ENCODE measurements at regions not wholly inside any gene's neighbourhood (a gene's known extent, or its start where the extent isn't known, plus 50 kb on each side); places are given as distances from the start of the nearest gene placed in this dataset.

DNA sequence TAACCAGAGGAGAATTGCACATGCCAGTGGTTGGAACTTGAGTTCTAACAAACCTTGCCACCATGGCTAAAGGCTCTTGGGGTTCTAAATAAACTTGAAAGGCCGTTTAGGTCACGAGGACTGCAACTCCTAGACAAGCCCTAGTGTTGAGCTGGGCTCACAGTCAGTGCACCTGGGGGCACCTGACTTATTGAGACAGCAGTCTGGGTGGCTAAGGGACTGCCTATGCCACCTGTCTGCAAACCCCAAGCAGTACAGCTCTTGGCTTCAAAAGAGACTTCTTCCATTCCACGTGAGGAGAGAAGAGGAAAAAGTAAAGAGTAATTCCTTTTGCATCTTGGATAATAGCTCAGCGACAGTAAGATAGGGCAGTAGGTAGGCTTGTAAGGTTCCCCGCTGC is 765.6 kb upstream of the FOXG1 start:
- H3K4me3 ChIP-seq = no peak overlapping the region
- no peak overlapping the region for H3K27ac ChIP-seq
- 82 to 86% methylated on average over 3 to 5 of the region's 5 CpGs for WGBS, 2 donors (ENCODE audit: low coverage in 1 of 2)
- TF ChIP-seq EP300 (IDR thresholded peaks at IDR 0.05) (no peak), POLR2AphosphoS5 (IDR thresholded peaks at IDR 0.05) (no peak), POLR2A (IDR thresholded peaks at IDR 0.05) (no peak), CTCF (IDR thresholded peaks at IDR 0.05) (no peak)
- ATAC-seq = no peak
- H3K4me1 ChIP-seq = no peaks in the 10 kb centered on the region
- H3K9me3 ChIP-seq = peaks cover 0 to 29% (median 0%) of the 10 kb centered on the region in 3 donors
- H3K36me3 ChIP-seq = no peaks in the 10 kb centered on the region
- no peaks in the 10 kb centered on the region for H3K27me3 ChIP-seq

- Histone ChIP-seq H3K4me3 (no peak overlapping the region), H3K27ac (no peak overlapping the region), H3K9me3 (no peaks in the 10 kb centered on the region), H3K27me3 (no peaks in the 10 kb centered on the region), H3K36me3 (no peaks in the 10 kb centered on the region), H3K4me1 (no peaks in the 10 kb centered on the region)
- 39 to 69% methylated on average over 5 to 6 of the region's 6 CpGs for WGBS, 2 donors (ENCODE audit: low coverage in 1 of 2)
- no peak for TF ChIP-seq POLR2AphosphoS5 (IDR thresholded peaks at IDR 0.05)
- no peak for TF ChIP-seq POLR2A (IDR thresholded peaks at IDR 0.05)
- TF ChIP-seq CTCF (IDR thresholded peaks at IDR 0.05) = no peak
- no peak for TF ChIP-seq EP300 (IDR thresholded peaks at IDR 0.05)
- ATAC-seq = no peak
These were observed 753.8 kb upstream of the FOXG1 start for GRCh38 chr14:28012629-28013415.

- WGBS, 2 donors (ENCODE audit: low coverage in 1 of 2) = 58 to 86% methylated on average over 2 of the region's 2 CpGs
- no peak overlapping the region for H3K27ac ChIP-seq
- no peaks in the 10 kb centered on the region for H3K27me3 ChIP-seq
- no peaks in the 10 kb centered on the region for H3K36me3 ChIP-seq
- no peaks in the 10 kb centered on the region for H3K9me3 ChIP-seq
- TF ChIP-seq POLR2A (IDR thresholded peaks at IDR 0.05) (no peak), EP300 (IDR thresholded peaks at IDR 0.05) (no peak), CTCF (IDR thresholded peaks at IDR 0.05) (no peak), POLR2AphosphoS5 (IDR thresholded peaks at IDR 0.05) (no peak)
- no peak overlapping the region for H3K4me3 ChIP-seq
- no peaks in the 10 kb centered on the region for H3K4me1 ChIP-seq
- ATAC-seq = no peak
These were observed 746.5 kb upstream of the FOXG1 start for GRCh38 chr14:28020112-28020511.

- Histone ChIP-seq H3K36me3 (no peaks in the 10 kb centered on the region), H3K4me3 (no peak overlapping the region), H3K27me3 (no peaks in the 10 kb centered on the region), H3K27ac (no peak overlapping the region), H3K9me3 (peaks cover 0 to 5% (median 0%) of the 10 kb centered on the region in 3 donors), H3K4me1 (no peaks in the 10 kb centered on the region)
- WGBS, 2 donors (ENCODE audit: low coverage in 1 of 2) = 70 to 73% methylated on average over 1 of the region's 1 CpG
- TF ChIP-seq POLR2A (IDR thresholded peaks at IDR 0.05) = no peak
- ATAC-seq = no peak
These were observed 742.7 kb upstream of the FOXG1 start for GRCh38 chr14:28023853-28024252.

DNA sequence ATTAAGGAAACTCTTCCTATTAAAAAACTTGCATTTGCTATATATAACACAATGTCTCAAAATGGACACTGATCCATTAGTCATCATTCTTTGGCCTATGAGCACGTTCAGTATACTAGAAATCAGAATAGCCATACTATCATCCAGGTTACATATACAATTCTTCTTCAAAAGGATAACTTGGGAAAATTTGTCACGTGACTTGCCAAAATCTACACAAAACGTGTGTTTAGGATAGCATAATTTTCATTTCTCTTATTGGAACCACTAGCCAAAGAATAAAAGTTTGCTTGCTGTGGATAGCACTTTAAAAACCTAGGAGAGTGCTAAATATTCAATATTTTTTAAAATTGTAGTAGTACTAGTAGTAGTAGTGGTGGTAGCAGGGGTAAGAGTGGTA is 714.3 kb upstream of the FOXG1 start:
- 75 to 87% methylated on average over 3 of the region's 3 CpGs for WGBS, 2 donors (ENCODE audit: low coverage in 1 of 2)
- Histone ChIP-seq H3K9me3 (no peaks in the 10 kb centered on the region), H3K4me3 (no peak overlapping the region), H3K27ac (no peak overlapping the region), H3K27me3 (no peaks in the 10 kb centered on the region), H3K4me1 (no peaks in the 10 kb centered on the region), H3K36me3 (no peaks in the 10 kb centered on the region)
- TF ChIP-seq POLR2AphosphoS5 (IDR thresholded peaks at IDR 0.05) (no peak), CTCF (IDR thresholded peaks at IDR 0.05) (no peak)
- no peak for ATAC-seq

All from gastroesophageal sphincter (tissue), 4 donors.